Right lobe of liver (tissue), 6 donors: ENCODE measurements at regions not wholly inside any gene's neighbourhood (a gene's known extent, or its start where the extent isn't known, plus 50 kb on each side); places are given as distances from the start of the nearest gene placed in this dataset.
"Not testable (repeated sequence)": the region's sequence is repeated elsewhere in the genome, so short reads cannot be mapped to it uniquely, and the experiment has no call there.

ENCODE experiments used
- ATAC-seq, 4 donors: fragments of 200-7000 bp; cut with Tn5 transposase; one replicate each; pipeline ENCODE4 v1.9.1; 2020; ENCODE audit warnings: mild to moderate bottlenecking in 4 of 4, moderate library complexity in 4 of 4
- DNase-seq, 3 donors: peaks; one replicate each; pipeline ENCODE4 v3.0.0-alpha.2; 2020
- H3K27ac ChIP-seq, 3 donors: fragments of 200-600 bp; one replicate each; pipeline ENCODE4 v1.8.0; 2022
- H3K27me3 ChIP-seq, 2 donors: fragments of 200-600 bp; one replicate each; pipeline ENCODE4 v1.8.0; 2022
- H3K36me3 ChIP-seq, 4 donors: fragments of 200-600 bp; sonication (generic) in 1 of 4; one replicate each; pipeline versions ENCODE4 v1.5.1 to v1.8.0; 2017 to 2022; ENCODE audit warnings: control low read depth in 1 of 4
- H3K4me1 ChIP-seq, 4 donors: fragments of 200-600 bp; sonication (generic) in 1 of 4; one replicate each; pipeline versions ENCODE4 v1.5.1 to v1.8.0; 2017 to 2022; ENCODE audit warnings: control low read depth in 1 of 4
- H3K4me3 ChIP-seq, 3 donors: fragments of 200-600 bp; one replicate each; pipeline ENCODE4 v1.8.0; 2022
- H3K9me3 ChIP-seq, 4 donors: fragments of 200-600 bp; sonication (generic) in 1 of 4; one replicate each; pipeline versions ENCODE4 v1.5.1 to v1.8.0; 2017 to 2022; ENCODE audit warnings: control low read depth in 1 of 4
- CTCF ChIP-seq, 4 donors: fragments of 200-600 bp in 3 of 4; fragments of 450-650 bp in 1 of 4; IDR thresholded peaks; one replicate each; pipeline versions ENCODE4 v1.5.1 to v1.8.0; 2016 to 2022; ENCODE audit warnings: antibody characterized with exemption in 4 of 4, mild to moderate bottlenecking in 2 of 4
- POLR2A ChIP-seq: fragments of 450-650 bp; IDR thresholded peaks from one replicate; pipeline ENCODE4 v1.6.1; 2017; ENCODE audit warnings: antibody characterized with exemption, mild to moderate bottlenecking
- WGBS: methylation state at CpG from one replicate; pipeline ENCODE4 v1.1.6; 2018; ENCODE audit warnings: low coverage, low lambda C conversion rate; ENCODE audit not compliant: insufficient coverage; ENCODE audit errors: missing lambda C conversion rate; 5-methylcytosine and 5-hydroxymethylcytosine counted together
- intact Hi-C, 2 donors: fragments of 100-400 bp; cut with DNase I; formaldehyde crosslinking; loops; one replicate each; pipeline versions ENCODE4 v1.11.2 to v1.14.1; 2022
- donor health status: DM: no; HTN: yes; CAD: no.
- donor health status: DM: no; HTN: no; CAD: no.
- donor health status: DM: no; HTN: no; CAD: no.
- donor health status: DM: no; HTN: yes; CAD: no.
- donor health status: DM: no; HTN: yes; CAD: no.

- H3K27ac ChIP-seq, ATAC-seq, H3K4me3 ChIP-seq, H3K36me3 ChIP-seq, DNase-seq, H3K27me3 ChIP-seq, intact Hi-C loops, H3K4me1 ChIP-seq, H3K9me3 ChIP-seq: not testable (repeated sequence)
- 64% methylated on average over 3 of the region's 7 CpGs for WGBS
These were observed 286.7 kb upstream of the FRG1 start for GRCh38 chr4:189653983-189654382.

GRCh38 chr4:189654396-189654795 is 286.3 kb upstream of the FRG1 start:
- H3K36me3 ChIP-seq, ATAC-seq, intact Hi-C loops, H3K9me3 ChIP-seq, H3K4me3 ChIP-seq, H3K27ac ChIP-seq, H3K27me3 ChIP-seq, DNase-seq, H3K4me1 ChIP-seq: not testable (repeated sequence)
- 32% methylated on average over 6 of the region's 9 CpGs for WGBS

- H3K36me3 ChIP-seq, H3K27ac ChIP-seq, DNase-seq, H3K4me3 ChIP-seq, H3K9me3 ChIP-seq, ATAC-seq, H3K4me1 ChIP-seq, intact Hi-C loops, H3K27me3 ChIP-seq: not testable (repeated sequence)
- 38% methylated on average over 4 of the region's 8 CpGs for WGBS
These were observed 284.9 kb upstream of the FRG1 start for GRCh38 chr4:189655817-189656216.

- DNase-seq (no peak), ATAC-seq (no peak)
- Histone ChIP-seq H3K9me3 (no peaks in the 10 kb centered on the region), H3K4me3 (no peak overlapping the region), H3K27me3 (no peaks in the 10 kb centered on the region), H3K4me1 (no peaks in the 10 kb centered on the region), H3K27ac (no peak overlapping the region), H3K36me3 (no peaks in the 10 kb centered on the region)
- TF ChIP-seq CTCF (IDR thresholded peaks at IDR 0.05) (no peak), POLR2A (no peak)
- intact Hi-C loops = no loop called here
- WGBS = 48% methylated on average over 5 of the region's 10 CpGs
These were observed 284.0 kb upstream of the FRG1 start for GRCh38 chr4:189656641-189657040.

GRCh38 chr4:189658259-189658658 is 282.4 kb upstream of the FRG1 start:
- DNase-seq, H3K9me3 ChIP-seq, H3K27ac ChIP-seq, H3K4me3 ChIP-seq, H3K27me3 ChIP-seq, ATAC-seq, H3K4me1 ChIP-seq, intact Hi-C loops, H3K36me3 ChIP-seq: not testable (repeated sequence)
- 65% methylated on average over 5 of the region's 5 CpGs for WGBS

- intact Hi-C loops, H3K4me1 ChIP-seq, H3K27ac ChIP-seq, H3K27me3 ChIP-seq, DNase-seq, H3K9me3 ChIP-seq, H3K36me3 ChIP-seq, H3K4me3 ChIP-seq: not testable (repeated sequence)
- WGBS = 43% methylated on average over 5 of the region's 5 CpGs
- ATAC-seq = peak; percentile 28 to 53 (median 51)
These were observed 281.8 kb upstream of the FRG1 start for GRCh38 chr4:189658831-189659230.

- H3K27ac ChIP-seq = no peak overlapping the region
- H3K27me3 ChIP-seq = no peaks in the 10 kb centered on the region
- TF ChIP-seq CTCF (IDR thresholded peaks at IDR 0.05) (no peak), POLR2A (no peak)
- 46% methylated on average over 4 of the region's 10 CpGs for WGBS
- no peak overlapping the region for H3K4me3 ChIP-seq
- H3K36me3 ChIP-seq = no peaks in the 10 kb centered on the region
- H3K4me1 ChIP-seq = no peaks in the 10 kb centered on the region
- ATAC-seq = peak in 2 of 4 donors; percentile 27 to 41
- intact Hi-C loops = no loop called here
- DNase-seq = no peak
- H3K9me3 ChIP-seq = no peaks in the 10 kb centered on the region
These were observed 281.4 kb upstream of the FRG1 start for GRCh38 chr4:189659287-189659686.
